GM12864 (cell line): ENCODE measurements at regions not wholly inside any gene's neighbourhood (a gene's known extent, or its start where the extent isn't known, plus 50 kb on each side); places are given as distances from the start of the nearest gene placed in this dataset.

Source experiments
- DNase-seq: peaks from one replicate; pipeline ENCODE4 v3.0.0-alpha.2; 2011; ENCODE audit warnings: low read depth
- H3K4me3 ChIP-seq: 2 replicates; pipeline ENCODE4 v1.5.1; 2011; ENCODE audit warnings: mild to moderate bottlenecking, low read depth, low read length, control low read depth
- TF ChIP-seq, protein P1 (sequence below): IDR thresholded peaks from 2 replicates; pipeline ENCODE4 v1.5.1; 2011; ENCODE audit warnings: low read depth, mild to moderate bottlenecking, moderate library complexity, low read length, control low read depth, inconsistent platforms; ENCODE audit errors: missing control alignments

DNA sequence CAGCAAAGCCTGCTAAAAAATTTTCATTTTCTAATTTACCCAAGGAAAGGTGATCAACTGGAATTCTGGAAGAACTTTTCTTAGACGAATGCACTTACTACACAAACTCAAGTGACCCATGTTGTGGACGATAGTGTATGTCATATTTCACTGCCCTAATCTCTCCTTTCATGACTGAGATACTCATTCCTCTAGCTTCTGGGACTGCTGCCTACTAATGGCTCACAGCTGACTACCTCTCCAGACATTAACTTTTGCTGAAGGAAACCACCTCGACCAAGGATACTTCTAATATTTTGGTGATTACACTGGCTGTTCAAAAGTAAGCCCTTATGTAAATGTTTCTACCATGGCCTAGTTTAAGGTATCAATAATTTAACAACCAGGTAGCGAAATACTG lies 959.9 kb upstream of the GHITM start:
- no peak for DNase-seq
- H3K4me3 ChIP-seq, result no peak overlapping the region

DNA sequence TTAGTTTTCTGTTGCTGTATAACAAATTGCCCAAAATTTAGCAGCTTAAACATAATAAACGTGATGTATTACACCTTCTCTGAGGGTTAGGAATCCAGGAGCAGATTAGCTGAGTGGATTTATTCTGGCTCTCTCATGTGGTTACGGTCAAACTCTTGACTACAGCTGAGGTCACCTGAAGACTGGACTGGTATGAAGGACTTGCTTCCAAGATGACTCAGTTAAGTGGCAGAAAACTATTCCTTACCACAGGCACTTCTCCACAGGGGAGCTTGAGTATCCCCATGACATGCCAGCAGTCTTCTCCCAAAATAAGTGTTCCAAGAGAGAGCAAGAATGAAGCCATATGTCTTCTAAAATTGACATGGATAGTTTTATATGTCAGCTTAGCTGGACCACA lies 957.2 kb upstream of the GHITM start:
- no peak for DNase-seq
- H3K4me3 ChIP-seq, result no peak overlapping the region
- TF ChIP-seq, protein P1, sequence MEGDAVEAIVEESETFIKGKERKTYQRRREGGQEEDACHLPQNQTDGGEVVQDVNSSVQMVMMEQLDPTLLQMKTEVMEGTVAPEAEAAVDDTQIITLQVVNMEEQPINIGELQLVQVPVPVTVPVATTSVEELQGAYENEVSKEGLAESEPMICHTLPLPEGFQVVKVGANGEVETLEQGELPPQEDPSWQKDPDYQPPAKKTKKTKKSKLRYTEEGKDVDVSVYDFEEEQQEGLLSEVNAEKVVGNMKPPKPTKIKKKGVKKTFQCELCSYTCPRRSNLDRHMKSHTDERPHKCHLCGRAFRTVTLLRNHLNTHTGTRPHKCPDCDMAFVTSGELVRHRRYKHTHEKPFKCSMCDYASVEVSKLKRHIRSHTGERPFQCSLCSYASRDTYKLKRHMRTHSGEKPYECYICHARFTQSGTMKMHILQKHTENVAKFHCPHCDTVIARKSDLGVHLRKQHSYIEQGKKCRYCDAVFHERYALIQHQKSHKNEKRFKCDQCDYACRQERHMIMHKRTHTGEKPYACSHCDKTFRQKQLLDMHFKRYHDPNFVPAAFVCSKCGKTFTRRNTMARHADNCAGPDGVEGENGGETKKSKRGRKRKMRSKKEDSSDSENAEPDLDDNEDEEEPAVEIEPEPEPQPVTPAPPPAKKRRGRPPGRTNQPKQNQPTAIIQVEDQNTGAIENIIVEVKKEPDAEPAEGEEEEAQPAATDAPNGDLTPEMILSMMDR, result no peak

More for the DNA sequence above, 959.9 kb upstream of the GHITM start:
- TF ChIP-seq, protein P1, result no peak

DNA sequence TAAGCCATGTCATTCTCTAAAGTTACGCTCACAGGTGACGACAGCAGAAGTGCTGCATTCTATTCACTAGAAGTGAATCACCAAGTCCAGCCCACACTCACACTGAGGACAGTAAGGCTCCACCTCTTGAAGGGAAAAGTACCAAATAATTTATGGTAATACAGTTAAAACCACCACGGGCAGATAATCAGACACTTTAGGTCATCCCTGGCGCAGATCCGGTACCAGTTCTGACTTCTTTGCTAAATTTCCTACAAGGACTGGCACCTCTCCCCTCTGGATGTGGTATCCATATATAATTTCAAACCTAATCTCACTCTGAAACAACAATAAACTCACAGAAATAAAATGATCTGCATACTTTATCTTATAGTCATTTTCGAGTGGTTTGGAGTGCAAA lies 954.7 kb upstream of the GHITM start:
- DNase-seq, result no peak
- TF ChIP-seq, protein P1, result no peak
- H3K4me3 ChIP-seq, result no peak overlapping the region

DNA sequence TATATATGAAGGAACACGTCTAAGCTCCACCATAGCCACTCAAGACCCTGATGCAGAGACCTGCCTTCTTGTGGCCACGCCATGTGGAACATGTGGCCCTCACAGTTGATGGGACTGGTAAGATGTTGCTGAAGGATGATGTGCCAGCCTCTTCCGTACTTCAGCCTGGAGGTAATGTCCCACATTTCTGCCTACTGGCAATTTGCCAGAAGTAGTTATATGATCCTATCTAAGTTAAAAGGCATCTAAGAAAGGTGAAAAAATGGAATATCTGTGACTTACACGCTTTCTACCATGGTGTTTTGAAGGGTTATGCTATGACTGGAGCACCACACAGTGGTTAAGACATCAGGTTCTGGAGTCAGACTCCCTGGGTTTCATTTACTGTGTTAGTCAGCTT lies 948.7 kb upstream of the GHITM start:
- TF ChIP-seq, protein P1, result no peak
- DNase-seq, result no peak
- no peak overlapping the region for H3K4me3 ChIP-seq

DNA sequence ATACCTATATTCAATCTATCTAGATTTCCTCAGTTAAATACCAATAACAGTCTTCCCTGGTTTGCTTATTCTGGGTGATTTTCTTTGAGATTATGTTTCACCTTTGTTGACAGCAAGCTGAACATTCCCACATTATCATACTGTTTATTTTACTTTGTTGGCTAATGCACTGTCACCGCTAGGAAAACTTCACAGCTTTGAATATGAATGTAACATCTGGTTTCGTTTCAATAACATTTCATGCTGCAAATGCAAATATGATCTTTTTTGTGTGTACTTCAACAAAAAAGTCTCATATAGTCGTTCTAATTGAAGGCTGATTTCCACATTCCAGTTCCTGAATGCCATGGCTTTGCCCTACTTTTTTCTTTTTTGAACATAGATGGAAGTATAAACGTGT lies 946.3 kb upstream of the GHITM start:
- no peak for DNase-seq
- no peak overlapping the region for H3K4me3 ChIP-seq
- TF ChIP-seq, protein P1, result no peak

DNA sequence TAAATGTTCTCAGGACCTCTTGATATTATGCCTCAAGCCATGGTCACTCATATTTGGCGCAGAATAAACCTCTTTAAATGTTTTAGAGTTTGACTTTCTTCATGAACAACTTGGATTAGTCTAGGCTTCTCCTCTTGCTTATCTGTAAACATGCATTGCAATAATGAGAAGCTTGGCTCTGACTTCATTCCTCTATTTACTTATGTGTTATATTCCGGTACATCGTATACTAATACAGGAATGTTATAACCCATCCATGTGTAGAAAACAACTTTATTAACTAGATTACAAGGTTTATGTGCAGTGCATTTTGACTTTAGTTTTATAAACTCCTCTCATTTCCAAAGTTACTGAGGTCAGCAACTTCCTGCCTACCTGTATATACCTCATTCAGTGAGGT lies 944.3 kb upstream of the GHITM start:
- H3K4me3 ChIP-seq, result no peak overlapping the region
- TF ChIP-seq, protein P1, result no peak
- DNase-seq, result no peak

DNA sequence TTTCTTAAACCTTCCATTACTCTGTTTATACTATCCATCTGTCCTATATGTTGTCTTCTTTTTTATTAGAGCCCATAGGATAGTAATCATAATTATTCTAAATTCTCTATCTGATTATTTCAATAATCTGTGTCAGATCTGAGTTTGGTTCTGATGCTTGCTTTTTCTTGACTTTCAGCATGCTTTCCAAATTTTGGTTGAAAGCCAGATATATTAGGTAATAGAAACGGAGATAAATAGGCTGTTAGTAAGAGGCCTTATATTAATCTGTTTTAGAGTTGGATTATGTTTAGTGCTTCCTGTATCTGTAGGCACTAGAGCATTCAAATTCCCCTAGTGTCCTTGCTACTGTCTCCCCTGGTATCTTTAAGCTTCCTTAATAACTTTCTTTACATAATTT lies 939.9 kb upstream of the GHITM start:
- TF ChIP-seq, protein P1, result no peak
- DNase-seq, result no peak
- H3K4me3 ChIP-seq, result no peak overlapping the region
